GM19035 (cell line): ENCODE measurements at regions not wholly inside any gene's neighbourhood (a gene's known extent, or its start where the extent isn't known, plus 50 kb on each side); places are given as distances from the start of the nearest gene placed in this dataset.

ENCODE experiments used
- ATAC-seq: cut with Tn5 transposase; IDR thresholded peaks from one replicate; pipeline ENCODE4 v1.9.1; 2021; ENCODE audit not compliant: unreplicated experiment

DNA sequence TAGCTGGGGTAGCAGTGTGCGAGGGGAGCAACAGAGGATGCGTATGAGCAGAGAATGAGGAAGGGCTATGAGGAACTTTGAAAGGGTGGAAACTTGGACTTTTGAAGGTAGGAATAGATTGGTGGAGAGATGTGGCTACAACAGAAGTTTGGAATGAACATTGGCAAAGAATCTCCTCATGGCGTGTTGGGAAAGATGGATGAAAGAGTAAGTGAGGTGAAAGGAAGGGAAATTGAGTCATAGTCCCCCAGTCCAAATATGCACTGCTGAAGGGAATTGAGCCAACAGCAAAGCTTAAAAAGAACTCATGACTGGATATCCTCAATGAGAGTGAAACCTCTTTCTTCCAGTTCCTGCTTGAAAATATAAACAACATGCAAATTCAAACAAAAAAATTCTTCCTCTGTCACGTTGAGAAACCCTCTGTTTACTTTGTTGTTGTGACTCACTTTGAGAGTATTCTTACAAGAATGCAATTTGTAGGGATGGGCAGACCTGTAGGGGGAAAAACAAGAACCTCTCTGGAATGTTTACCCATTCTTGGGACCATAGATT, 313.2 kb upstream of the KCNJ16 start:
- ATAC-seq: no peak

DNA sequence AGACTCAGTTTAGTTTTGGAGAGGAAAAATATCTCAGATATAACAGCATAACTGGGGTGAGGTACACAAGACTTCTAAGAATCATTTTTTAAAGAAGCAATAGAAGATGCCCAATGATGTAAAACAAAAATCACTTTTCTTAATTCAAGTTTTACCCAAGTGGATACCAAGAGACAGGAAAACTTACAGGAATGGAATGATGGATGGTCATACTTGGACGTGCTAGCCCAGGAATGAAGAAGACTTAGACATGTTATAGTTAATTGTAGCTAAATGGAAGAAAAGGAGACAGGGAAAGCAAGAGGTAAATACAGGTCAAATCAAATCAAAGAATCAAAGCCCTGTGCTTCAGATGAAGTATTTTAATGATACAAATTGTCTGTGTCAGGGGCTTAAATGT, 312.7 kb upstream of the KCNJ16 start:
- no peak for ATAC-seq

DNA sequence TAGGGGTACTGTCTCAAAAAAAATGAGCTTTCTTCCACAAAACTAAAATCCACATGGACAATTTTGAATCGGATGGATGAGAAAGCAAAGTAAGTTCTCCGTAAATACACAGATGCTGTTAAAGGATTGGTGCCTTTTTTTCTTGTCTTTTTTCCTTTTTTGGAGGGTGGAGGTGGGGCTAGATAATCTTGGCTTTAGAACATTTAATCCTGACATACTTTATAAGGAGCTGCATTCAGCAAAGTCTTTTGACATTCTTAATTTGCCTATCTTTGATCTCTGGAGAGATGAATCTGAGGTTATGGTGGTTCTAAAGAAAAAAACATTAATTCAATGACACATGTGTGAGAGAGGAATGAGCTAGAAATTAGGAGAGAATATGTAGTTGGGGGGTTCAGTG, 312.3 kb upstream of the KCNJ16 start:
- ATAC-seq: no peak

DNA sequence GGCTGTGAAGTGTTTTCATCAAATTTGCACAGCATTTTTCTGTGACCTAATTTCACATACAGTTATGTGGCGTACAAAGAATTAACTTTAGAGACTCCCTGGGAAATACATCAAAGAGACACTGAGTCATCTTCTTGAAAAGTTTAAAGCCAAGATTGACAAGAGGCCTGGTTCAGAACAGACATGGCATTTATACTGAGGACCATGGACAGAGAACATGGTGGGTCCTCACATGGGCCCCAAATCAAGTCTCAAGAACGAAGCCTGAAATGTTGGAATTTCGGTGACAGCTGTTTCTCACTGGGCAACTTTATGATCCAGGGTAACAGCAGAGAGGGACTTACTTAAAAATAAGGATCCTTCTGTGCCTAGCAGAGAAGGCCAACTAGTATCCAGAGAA, 311.5 kb upstream of the KCNJ16 start:
- no peak for ATAC-seq

DNA sequence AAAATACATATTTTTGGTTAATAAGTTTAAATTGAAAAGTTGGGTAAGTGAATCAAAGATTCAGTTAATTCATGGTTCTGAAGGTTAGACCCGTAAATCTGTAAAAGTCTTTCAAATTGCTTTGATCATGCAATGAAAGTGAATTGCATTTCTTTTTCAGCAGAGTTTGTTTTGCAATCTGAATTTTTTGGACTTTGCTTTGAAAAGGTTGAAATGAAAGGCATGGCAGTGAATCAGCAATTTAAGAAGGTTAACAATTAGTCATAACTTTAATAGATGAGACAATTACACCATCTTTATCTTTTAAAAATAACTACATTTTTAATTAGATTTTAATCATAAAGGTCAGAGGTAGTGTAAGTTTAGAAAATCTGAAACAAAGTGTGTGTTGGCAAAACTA, 310.9 kb upstream of the KCNJ16 start:
- ATAC-seq: no peak

DNA sequence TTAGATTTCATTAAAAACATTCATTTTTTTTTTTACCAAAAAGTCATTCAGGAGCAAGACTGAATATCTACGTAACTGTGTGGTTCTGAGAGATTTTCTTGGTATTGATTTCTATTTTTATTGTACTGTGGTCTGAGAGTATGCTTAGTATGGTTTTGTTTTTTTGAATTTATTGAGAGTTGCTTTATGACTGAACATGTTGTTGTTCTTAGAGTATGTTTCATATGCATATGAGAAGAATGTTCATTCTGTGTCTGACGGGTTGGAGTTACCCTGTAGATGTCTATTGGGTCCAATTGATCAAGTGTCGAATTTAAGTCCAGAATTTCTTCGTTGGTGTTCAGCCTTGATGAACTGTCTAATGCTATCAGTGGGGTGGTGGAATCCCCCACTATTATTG, 306.0 kb upstream of the KCNJ16 start:
- ATAC-seq: no peak

DNA sequence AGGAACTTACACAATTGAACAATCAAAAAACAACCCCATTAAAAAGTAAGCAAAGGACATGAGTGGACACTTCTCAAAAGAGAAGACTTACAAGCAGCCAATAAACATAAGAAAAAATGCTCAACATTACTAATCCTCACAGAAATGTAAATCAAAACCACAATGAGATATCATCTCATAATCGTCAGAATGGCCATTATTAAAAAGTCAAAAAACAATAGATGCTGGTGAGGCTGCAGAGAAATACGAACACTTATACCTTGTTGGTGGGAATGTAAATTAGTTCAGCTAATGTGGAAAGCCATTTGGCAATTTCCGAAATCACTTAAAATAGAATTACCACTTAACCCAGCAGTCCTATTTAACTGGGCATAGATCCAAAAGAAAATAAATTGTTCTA, 301.9 kb upstream of the KCNJ16 start:
- no peak for ATAC-seq

DNA sequence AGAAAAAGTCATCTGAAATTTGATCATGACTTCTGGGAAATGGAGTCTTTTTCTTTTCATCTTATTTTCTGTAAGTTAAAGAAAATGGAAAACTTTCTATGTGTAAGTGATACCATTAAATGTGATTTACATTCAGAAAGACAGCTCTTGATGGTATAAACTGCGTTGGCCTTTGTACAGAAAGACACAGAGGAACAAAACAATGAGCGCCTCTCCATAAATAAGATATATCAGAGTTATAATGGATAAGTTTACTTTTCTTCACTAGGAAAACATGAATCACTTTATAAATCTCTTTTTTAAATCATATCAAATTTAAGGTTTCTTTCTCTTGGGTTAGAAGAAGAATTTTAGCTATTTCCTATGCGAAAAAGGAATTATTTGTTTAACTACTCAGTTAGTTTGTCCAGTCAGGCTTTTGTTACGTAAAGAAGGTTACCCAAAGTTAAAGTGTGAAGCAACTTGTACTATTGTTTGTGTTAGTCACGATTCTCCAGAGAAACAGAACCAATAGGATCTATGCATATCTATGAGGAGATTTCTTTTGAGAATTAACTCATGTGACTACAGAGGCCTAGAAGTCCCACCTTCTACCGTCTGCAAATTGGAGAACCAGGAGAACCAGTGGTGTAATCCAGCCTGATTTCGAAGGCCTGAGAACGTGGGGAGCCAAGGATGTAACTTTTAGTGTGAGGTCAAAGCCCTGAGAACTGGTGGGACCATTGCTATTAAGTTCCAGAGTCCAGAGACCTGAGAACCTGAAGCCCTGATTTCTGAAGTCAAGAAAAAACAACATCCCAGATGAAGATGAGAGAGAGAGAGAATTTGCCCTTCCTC, 295.4 kb upstream of the KCNJ16 start:
- no peak for ATAC-seq

DNA sequence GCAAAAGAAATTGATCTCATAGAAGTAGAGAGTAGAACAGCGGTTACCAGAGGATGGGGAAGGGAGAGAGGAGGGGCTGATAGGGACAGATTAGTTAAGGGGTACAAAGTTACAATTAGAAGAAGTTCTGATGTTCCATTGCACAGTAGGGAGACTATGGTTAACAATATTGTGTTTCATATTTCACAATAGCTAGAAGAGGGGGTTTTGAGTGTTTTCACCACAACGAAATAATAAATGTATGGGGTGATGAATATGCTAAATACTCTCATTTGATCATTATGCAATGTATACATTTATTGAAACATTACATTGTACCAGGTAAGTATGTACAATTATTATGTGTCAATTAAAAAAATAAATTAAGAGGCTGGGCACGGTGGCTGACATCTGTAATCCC, 291.2 kb upstream of the KCNJ16 start:
- no peak for ATAC-seq

DNA sequence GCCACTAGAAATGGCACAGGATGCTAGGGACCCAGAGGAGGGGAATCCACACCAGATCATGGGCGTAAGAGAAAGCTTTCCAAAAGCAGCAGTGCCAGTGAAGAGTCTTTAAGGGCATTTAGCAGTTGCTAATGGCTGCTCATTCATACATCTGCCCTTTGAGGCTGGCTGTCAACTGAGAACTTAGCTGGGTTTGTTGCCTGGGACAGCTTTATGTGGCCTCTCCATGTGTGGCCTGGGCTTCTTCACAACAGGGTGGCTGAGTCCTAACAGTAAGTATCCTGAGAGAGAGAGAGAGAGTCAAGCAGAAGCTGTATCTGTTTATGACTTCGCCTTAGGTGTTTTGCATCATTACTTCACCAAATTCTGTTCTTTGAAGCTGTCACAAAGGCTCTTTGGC, 286.1 kb upstream of the KCNJ16 start:
- ATAC-seq: no peak

DNA sequence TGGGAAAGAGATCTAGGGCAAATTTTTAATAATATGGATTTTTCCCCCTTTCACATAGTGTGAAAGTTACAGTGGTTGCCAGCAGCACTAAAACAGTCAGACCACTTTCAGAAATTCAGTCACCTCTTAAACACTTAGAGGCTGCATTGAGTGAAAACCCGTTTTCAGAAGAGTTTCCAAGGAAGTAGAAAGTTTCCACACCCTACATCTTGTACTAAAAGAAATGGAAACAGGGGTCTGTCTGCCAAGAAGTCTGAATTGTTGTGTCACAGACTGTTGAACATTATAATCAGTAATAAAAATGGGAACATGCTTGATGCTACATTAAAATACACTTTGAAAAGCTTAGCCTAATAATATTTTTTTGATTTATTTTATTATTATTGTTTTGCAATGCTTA, 278.9 kb upstream of the KCNJ16 start:
- ATAC-seq: no peak

DNA sequence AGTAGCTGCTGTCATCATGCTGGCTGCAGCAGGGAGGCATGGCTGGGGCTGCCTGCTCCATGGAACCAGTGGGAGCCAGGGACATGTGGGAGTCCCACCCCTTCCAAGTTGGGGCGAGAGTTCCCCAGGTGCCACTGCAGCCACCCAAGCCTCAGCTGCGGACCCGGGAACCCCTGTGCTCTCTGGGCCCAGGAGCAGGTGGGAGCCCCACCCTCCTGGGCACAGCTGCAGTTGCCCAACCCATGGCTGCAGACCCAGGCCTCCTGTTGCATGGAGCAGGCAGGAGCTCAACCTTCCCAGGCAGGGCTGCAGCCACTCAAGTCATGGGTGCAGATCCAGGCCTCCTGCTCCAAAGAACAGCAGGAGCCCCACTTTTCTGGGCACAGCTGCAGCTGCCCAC, 274.2 kb upstream of the KCNJ16 start:
- ATAC-seq: no peak

DNA sequence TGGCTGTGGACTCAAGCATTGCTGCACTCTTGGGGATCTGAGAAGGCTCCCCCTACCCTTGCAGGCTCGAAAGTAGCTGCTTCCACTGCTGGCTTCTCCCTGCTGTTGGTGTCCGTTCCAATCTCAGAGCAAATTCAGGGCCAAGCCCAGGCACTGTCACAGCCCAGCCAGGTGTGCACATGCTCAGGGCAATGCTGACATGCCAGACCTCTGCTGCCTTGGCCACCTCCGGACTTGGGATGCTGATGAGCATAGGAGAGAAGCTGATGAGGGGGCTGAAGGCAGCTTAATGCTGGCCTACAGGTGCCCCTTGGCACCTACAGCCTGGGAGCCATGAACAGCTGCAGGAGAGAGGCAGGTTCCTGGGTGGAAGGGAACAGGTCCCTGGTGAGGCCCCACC, 273.7 kb upstream of the KCNJ16 start:
- no peak for ATAC-seq

DNA sequence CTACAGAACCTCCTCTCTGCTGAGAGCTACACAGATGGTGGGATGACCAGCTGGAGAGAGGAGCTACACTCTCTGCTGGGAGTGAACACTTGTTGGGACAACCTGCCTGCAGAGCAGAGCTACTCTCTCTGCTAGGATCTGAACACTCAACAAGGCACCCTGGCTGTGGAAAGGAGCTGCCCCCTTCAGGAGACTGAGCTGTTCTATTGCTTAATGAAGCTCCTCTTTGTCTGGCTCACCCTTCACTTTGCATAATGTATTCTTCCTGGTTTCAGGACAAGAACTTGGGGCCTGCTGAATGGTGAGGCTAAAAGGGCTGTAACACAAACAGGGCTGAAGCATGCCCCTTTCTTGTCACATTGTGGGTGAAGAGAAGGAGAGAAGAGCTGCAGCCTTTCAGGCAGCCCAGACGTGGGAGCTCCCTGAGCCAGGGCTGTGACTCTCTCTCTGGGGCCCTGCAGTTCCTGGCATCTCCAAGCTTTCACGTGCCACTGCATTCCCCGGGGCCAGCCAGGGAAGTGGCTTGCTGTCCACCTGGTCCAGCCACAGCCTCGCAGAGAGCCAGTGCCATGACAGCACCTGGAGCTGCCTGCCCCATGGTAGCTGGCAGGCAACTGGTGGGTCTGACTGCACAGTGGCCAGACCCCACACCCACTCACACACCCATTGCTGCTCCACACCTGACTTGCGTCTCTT, 272.8 kb upstream of the KCNJ16 start:
- ATAC-seq: no peak

DNA sequence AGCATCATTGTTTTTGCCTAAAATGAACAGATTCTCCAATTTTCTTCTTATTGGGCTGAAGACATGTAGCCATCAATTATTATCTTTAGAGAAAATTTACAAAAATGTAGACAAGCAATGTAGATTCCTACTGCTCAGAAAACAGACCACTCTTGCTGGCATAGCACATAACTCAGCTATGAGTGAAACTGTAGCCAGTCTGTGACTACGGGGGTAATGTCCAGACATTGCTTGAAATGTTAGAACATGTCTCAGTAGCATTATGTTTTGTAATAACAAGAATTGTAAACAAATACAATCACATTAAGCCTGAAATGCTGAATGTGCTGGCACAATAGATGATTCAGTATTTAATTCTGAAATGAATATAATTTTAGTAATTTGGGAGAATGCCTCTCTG, 265.7 kb upstream of the KCNJ16 start:
- ATAC-seq: no peak

DNA sequence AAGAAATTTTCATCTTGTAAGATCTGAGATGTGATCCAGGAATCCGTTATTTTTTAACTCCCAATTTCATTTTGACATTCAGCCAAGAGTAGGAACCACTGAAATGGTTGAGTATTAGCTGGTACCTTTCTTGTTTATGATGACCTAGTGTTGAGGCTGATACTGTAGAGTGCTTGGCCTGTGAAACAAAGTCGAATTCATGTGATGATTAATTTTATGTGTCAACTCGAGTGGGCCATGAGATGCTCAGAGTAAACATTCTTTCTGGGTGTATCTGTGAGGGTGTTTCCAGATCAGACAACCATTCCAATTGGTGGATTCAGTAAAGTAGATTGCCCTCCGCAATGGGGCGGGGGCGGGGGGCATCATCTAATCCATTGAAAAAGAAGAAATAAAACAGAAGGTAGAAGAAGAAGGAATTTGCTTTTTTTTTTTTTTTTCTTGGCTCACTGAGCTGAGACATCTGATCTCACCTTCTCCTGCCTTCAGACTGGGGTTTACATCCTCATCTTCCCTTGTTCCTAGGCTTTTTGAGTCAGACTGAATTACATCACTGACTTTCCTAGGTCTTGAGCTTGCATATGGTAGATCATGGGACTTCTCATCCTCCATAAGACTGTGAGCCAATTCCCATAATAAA, 264.6 kb upstream of the KCNJ16 start:
- ATAC-seq: no peak

DNA sequence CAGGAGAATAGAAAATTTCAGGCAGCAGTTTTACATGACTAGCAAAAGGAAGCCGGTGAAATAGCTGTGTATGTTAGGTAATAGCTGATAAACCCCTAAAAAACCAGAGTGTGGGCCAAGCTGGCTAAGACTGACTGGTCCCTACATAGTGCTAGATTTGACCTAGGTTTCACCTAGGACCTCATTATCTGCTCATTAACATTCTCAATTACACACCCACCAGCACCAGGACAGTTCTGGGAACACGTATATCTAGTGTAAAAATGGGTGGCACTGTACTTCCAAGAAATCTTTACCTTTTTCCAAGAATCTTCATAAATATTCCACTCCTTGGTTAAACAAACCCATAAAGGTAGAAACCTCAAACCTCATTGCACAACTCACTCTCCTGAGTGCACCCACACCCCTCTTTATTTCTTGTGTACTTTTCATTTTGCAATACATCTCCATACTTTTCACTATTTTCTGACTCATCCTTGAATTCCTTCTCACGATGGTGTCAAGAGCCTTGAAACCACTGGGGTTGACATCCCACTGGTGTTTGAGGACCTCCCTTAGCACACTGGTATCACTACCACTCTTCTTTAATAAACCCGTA, 262.7 kb upstream of the KCNJ16 start:
- ATAC-seq: no peak

DNA sequence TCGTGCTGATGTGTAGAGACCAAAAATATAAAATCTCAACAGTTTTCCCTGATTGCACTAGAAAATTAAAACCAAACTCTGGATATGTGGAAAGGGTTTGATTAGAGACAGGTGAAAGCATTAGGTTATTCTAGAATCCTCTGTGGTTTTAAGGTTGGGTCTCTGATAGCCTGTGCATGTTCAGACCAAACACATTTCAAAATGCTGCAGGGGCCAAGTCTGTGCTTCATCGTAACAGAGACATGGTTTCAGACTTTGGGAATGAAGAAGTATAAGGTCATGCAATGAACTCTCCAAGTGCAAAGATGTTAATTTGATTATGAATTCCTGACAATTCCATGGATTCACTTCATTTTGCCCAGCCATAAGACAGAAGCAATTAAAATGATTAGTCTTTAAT, 261.0 kb upstream of the KCNJ16 start:
- no peak for ATAC-seq

DNA sequence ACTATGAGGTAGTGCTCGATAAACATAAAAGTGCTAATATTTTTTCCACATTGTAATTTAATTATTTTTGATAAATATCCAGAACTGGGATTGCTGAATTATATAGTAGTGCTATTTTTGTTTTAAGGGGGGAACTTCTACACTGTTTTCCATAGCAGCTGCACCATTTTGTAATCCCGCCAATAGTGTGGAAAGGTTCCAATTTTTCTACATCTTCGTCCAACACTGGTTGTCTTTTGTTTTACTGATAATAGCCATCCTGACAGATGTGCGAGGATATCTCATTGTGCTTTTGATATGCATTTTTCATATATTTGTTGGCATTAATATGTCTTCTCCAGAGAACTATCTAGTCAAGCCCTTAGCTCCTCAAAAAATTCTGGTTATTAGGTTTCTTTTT, 259.6 kb upstream of the KCNJ16 start:
- ATAC-seq: no peak

DNA sequence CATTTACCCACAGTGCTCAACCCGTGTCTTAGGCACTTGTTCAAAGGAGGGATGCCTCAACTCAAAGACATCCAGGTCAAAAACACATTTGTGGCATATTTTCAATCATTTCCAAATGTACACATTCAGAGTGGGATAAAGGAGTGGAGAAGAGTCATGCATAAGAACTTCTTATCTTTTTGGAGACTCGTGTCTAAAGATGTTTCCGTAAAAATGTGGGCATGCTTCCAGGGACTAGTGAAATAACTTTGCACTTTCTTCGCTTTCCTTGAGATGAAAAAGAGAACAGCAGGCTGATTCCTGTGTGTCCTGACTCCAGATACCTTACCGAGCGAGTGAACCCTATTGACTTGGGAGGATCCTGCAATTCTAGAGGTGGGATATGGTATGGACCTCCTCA, 256.6 kb upstream of the KCNJ16 start:
- no peak for ATAC-seq

DNA sequence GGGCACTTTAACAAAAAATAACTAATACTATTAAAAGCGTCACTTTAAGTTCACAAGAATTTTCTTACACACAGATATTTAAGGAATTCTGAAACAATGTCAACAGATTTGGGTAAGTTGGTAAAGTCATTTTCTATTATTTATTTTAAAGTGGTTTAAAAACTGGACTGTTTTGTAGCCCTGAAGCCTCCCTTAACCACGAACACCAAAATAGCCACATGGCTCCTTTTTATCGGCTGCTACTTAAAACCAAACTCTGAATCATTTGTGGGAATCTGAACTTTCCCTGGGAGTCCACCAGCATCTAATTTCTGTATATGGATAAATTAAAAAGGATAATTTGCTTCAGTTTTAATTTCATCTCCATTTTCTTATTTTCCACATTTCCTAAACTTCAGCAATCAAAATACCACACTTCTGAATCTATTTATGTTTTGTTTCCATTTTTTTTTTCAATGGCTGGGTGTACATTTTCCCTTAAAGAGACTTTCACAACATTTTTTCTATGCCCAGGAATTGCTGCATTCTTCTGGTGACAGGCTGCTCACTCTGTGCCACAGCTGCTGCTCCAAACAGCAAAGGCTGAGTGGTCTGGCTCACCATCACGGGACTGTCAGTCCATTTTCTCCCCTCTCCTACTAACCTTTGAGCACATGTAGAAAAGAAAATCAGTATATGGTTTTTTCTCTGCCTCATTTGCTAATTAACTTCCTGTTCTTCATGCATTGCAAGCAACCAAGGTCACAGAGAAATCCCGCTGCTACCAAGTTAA, 255.5 kb upstream of the KCNJ16 start:
- no peak for ATAC-seq
